ENCODE measurements at regions not wholly inside any gene's neighbourhood (a gene's known extent, or its start where the extent isn't known, plus 50 kb on each side); places are given as distances from the start of the nearest gene placed in this dataset.
A peak's percentile ranks its signal among the peaks of the same experiment; 100 is the strongest.

GRCh38 chr5:14986413-14986812 lies 114.8 kb upstream of the ANKH start:
- no peak for DNase-seq (ENCODE audit: low read depth in 3 of 3)

DNA sequence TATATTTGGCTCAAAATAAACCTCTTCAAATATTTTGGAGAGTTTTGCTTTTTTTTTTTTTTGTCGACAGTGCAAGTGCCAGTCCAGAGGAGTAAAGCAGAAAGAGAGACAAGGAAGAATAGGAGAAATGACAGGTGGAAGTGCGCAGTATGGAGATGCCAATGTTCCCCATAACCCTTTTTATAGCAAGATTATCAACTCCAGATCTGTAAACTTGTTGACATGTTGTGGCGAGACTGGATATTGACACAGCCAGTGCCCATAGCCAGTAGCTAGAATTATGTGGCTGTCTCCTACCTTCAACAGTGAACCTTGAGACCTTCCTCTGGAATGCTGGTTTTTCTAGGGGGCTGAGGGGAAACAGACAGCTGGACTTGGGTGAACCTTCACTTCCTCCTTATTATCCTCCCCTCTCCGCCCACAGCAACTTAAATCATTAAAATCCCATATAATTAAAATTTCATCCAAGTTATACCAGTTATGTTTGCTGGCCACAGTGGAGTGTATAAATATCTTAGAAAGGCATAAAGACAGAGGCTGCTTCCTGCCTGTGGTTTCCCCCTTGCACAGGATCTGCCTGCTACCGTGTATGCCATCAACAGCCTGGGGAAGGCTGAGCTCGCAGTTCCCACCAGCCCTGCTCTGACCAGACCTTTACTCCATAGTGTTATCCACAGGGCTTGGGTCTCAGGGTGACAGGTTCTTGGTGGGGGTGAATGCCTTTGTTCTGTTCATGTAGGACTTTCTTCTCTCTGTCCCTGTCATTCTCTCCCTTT lies 112.3 kb upstream of the ANKH start:
- no peak for DNase-seq (ENCODE audit: low read depth in 3 of 3)

GRCh38 chr5:14980698-14981097 lies 109.1 kb upstream of the ANKH start:
- DNase-seq (ENCODE audit: low read depth in 3 of 3): no peak

- DNase-seq (ENCODE audit: low read depth in 3 of 3): no peak
Measured at GRCh38 chr5:14977058-14977685, 105.6 kb upstream of the ANKH start.

- DNase-seq (ENCODE audit: low read depth in 3 of 3): no peak
Measured at GRCh38 chr5:14976486-14976885, 104.9 kb upstream of the ANKH start.

- no peak for DNase-seq (ENCODE audit: low read depth in 3 of 3)
Measured at GRCh38 chr5:14971873-14972272, 100.3 kb upstream of the ANKH start.

- no peak for DNase-seq (ENCODE audit: low read depth in 3 of 3)
Measured at GRCh38 chr5:14968796-14969195, 97.2 kb upstream of the ANKH start.

DNA sequence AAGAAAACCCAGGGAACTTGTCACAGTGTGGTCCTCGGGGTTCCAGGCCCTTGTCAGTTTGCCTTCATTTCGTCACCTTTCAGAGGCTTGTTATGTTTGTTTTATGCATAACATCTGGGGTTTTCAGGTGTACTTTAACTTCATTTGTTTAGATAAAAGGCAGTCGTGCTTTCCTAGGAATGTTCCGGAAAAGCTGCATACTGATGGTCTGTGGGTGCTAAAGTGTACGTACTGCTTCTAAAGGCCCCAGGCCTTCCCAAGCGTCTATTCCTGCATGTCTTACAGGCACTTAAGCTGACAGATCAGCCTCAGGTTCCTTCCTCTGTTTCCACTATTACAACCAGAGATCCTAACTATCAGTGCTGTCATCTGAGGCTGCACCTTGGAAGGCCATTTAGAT lies 95.6 kb upstream of the ANKH start:
- no peak for DNase-seq (ENCODE audit: low read depth in 3 of 3)

GRCh38 chr5:14965815-14966214 lies 94.2 kb upstream of the ANKH start:
- DNase-seq (ENCODE audit: low read depth in 3 of 3): no peak

DNA sequence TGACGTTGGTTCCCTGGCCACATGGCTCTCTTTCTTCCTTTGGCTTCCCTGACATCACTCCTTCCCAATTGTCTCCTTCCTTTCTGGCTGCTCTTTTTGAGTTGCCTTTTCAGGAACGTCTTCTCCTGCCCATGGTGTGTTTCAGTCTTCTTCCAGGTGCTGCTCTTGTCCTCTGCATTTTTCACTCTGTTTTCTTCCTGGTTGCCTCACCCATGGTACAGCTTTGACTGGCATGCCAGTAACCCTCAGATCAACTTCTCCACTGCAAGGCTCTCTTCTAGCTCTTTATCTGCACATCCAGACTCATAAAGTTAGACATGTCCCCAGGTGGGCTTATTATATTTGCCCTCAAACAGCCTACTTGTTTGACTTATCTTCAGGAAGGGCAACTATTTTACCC lies 91.0 kb upstream of the ANKH start:
- DNase-seq (ENCODE audit: low read depth in 3 of 3): no peak

- DNase-seq (ENCODE audit: low read depth in 3 of 3): no peak
Measured at GRCh38 chr5:14960120-14960462, 88.5 kb upstream of the ANKH start.

DNA sequence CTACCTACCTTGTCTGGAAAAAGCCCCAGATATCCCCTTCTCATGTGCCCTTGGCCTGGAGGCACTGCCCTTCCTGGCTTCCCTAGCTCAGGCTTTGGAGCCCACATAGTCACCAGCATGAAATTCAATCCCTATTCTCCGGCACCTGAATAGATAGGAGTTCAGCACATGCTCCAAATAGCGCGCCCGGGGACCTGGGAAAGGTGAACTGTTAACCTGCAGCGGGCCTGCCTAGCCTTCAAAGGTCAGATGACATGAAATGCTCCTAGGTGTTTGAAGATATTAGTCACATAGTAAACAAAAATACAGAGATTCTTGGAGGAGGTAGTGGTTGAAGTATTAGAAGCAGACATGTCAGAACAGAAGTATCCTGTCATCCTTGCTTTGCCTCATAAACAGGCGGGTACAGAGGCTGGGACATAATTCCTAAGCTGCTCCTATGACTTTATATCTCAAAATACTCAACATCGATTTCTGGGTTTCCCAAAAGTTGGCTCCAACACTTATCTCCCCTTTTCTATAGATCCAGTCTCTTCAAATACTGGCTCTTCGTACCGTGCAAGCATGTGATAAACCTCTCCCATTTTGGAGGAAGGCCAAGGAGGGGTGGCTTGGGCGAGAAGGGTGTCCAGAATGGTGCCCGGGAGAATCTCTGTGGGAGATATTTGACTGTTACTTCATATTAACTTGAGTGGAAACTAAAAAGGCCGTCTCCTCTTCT lies 88.0 kb upstream of the ANKH start:
- no peak for DNase-seq (ENCODE audit: low read depth in 3 of 3)

DNA sequence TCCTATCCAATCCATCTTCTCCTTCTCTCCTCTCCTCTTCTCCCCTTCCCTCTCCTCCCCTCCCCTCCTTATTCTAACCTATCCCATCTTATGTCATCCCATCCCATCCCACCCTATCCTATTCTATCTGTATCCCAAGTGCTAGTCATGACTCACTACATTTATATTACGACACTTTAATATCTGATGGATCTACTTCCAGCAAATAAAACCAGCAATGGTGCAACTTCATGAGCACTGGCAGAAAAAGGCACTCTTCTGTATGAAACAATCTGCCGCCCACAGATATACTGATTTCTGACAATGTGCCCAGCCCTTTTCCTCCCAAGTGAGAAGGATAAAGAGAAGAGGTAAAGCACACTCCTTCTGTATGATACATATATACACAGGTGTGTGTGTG lies 86.6 kb upstream of the ANKH start:
- no peak for DNase-seq (ENCODE audit: low read depth in 3 of 3)

- DNase-seq (ENCODE audit: low read depth in 3 of 3): no peak
Measured at GRCh38 chr5:14956423-14957046, 85.0 kb upstream of the ANKH start.

DNA sequence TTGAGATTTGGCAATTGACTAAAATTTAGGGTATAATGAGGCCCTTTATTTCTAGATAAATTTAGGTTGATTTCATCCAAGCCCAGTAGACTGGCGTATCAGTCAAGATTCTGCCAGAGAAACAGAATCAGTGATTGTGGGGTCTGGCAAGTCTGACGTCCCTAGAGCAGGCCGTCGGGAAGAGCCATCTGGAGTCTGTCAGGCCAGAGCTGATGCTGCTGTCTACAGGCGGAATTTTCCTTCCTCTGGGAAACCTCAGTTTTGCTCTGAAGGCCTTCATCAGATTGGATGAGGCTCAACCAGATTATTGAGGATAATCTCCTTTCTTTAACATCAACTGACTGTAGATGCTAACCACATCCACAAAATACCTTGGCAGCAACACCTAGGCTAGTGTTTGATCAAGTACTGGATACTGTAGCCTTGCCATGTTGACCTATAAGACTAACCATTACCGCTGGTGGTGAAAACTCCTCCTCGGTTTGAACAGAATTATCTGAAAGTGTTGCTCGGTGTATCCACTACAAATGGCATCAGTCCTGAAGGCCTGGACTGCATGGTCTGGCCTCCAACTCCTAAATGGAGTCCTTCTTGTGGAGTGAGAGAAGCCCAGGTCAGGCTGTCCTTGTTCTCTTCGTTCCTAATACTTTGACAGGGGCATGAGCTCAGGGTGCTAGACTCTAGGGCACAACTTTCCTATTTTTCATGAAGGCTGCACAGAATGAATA lies 83.2 kb upstream of the ANKH start:
- no peak for DNase-seq (ENCODE audit: low read depth in 3 of 3)

GRCh38 chr5:14954216-14954615 lies 82.6 kb upstream of the ANKH start:
- no peak for DNase-seq (ENCODE audit: low read depth in 3 of 3)

DNA sequence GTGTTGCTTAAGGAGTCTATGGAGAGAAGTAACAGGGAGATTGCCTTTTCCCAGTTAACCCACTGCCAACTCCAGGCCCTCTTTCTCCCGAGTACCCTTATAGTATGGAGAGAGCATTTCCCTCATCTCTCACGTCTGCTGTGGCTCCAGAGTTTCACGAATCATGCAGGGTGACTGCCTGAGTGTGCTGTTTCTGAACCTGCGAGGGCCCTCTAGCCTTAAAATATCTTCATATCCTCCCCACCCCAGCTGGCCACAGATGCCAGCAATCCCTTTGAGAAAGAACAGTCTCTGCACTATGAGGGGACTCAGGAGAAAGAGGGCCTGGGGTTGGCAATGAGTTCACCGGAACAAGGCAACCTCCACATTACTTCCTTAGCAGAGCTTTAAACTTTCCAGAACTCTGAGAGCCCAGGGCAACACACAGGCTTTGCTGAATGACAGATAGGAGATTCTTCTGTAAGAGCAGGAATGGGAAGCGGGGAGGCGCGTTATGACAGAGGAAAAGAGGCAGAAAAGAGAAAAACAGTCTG lies 81.6 kb upstream of the ANKH start:
- no peak for DNase-seq (ENCODE audit: low read depth in 3 of 3)

- no peak for DNase-seq (ENCODE audit: low read depth in 3 of 3)
Measured at GRCh38 chr5:14948383-14948782, 76.8 kb upstream of the ANKH start.

DNA sequence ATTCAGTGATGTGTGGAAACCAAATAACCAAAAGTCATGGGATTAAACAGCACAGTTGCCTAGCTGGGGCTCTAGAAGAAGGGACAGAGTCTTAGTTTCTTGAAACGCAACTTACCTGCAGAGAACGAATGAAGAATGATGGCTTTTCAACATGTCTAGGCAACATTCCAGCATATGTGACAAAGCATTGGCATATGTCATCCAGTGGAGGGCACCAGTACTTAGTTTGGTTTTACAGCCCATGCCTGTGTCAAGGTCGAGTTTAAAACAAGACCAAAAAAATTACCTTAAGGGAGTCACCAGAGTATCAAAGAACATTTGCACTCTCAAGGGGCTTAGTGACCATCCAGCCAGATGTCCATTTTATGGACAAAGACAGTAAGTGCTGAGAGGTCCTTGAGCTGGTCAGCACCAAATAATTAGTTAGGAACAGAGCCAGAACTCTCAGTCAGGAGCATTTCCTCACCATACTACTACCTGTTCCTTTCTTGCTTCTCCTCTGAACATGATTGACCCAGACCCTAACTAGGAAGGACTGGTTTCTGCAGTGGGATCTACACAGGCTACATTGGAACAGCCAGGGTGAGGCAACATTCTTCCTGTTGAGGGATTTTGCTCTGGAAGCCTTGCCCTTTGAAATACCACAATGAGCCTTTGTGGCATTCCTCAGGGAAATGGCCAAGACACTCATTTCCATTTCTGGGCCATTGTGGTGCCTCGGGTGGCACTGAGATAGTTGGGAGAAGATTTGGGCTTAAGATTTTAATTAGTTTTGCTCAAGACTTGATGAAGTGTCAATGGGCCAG lies 75.4 kb upstream of the ANKH start:
- peak in 1 of 3 experiments; percentile 18 for DNase-seq (ENCODE audit: low read depth in 3 of 3)

- DNase-seq (ENCODE audit: low read depth in 3 of 3): no peak
Measured at GRCh38 chr5:14945450-14945849, 73.9 kb upstream of the ANKH start.

DNA sequence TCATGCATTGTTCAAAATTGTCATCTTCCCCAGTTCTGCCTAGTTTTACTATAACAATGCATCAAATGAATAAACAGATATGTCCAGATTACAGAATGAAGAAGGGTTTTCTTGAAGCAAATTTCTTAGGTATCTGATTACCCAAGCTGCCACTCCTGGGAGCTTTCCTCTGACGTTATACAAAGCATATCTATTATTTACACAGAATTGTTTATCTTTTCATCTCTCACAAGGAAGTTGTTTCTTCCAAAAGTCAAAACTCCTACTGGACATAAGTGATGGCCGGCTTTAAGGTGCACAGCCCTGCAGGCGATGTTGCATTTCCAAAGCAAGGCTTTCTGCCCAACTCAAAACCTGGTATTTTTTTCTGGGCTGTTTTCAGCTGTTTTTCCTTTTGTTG lies 73.4 kb upstream of the ANKH start:
- DNase-seq (ENCODE audit: low read depth in 3 of 3): no peak

All from stimulated activated CD4-positive, alpha-beta T cell treated with anti-CD3 and anti-CD28 coated beads, TNF-alpha, amount 100 ng/mL, for 4 hours (primary cell).